ENCODE measurements at regions not wholly inside any gene's neighbourhood (a gene's known extent, or its start where the extent isn't known, plus 50 kb on each side); places are given as distances from the start of the nearest gene placed in this dataset.

GRCh38 chr13:85430216-85430794, 368.9 kb downstream of the SLITRK6 start:
- DNase-seq: no peak
- WGBS, 2 donors: 100% methylated on average over 1 of the region's 1 CpG
- no peak for TF ChIP-seq CTCF (IDR thresholded peaks at IDR 0.05)
- TF ChIP-seq POLR2A (IDR thresholded peaks at IDR 0.05): no peak

GRCh38 chr13:85427416-85427815, 371.8 kb downstream of the SLITRK6 start:
- TF ChIP-seq POLR2A (IDR thresholded peaks at IDR 0.05) (no peak), CTCF (IDR thresholded peaks at IDR 0.05) (no peak)
- Histone ChIP-seq H3K9me3 (no peaks in the 10 kb centered on the region), H3K36me3 (no peaks in the 10 kb centered on the region), H3K4me3 (no peak overlapping the region), H3K27me3 (no peaks in the 10 kb centered on the region), H3K27ac (no peak overlapping the region), H3K4me1 (no peaks in the 10 kb centered on the region)
- intact Hi-C loops (cut with DNase I): no loop called here
- DNase-seq: no peak

More at GRCh38 chr13:85430216-85430794, 368.9 kb downstream of the SLITRK6 start:
- H3K4me3 ChIP-seq: no peak overlapping the region
- intact Hi-C loops (cut with DNase I): no loop called here
- no peak overlapping the region for H3K27ac ChIP-seq
- no peaks in the 10 kb centered on the region for H3K9me3 ChIP-seq
- H3K4me1 ChIP-seq: no peaks in the 10 kb centered on the region
- H3K27me3 ChIP-seq: no peaks in the 10 kb centered on the region
- H3K36me3 ChIP-seq: no peaks in the 10 kb centered on the region

GRCh38 chr13:85420136-85420535, 379.1 kb downstream of the SLITRK6 start:
- no peak for TF ChIP-seq CTCF (IDR thresholded peaks at IDR 0.05)
- intact Hi-C loops (cut with DNase I): no loop called here
- H3K4me1 ChIP-seq: no peaks in the 10 kb centered on the region
- H3K4me3 ChIP-seq: no peak overlapping the region
- 75 to 82% methylated on average over 2 of the region's 2 CpGs for WGBS, 2 donors
- no peak overlapping the region for H3K27ac ChIP-seq
- H3K9me3 ChIP-seq: no peaks in the 10 kb centered on the region
- no peak for DNase-seq
- H3K27me3 ChIP-seq: no peaks in the 10 kb centered on the region
- no peaks in the 10 kb centered on the region for H3K36me3 ChIP-seq

- Histone ChIP-seq H3K27me3 (no peaks in the 10 kb centered on the region), H3K4me1 (no peaks in the 10 kb centered on the region), H3K27ac (no peak overlapping the region), H3K9me3 (no peaks in the 10 kb centered on the region), H3K36me3 (no peaks in the 10 kb centered on the region), H3K4me3 (no peak overlapping the region)
- no peak for TF ChIP-seq POLR2A (IDR thresholded peaks at IDR 0.05)
- TF ChIP-seq CTCF (IDR thresholded peaks at IDR 0.05): no peak
- intact Hi-C loops (cut with DNase I): no loop called here
- DNase-seq: no peak
- WGBS, 2 donors: 68% methylated on average over 1 of the region's 1 CpG
Observed at GRCh38 chr13:85419611-85420010, 379.6 kb downstream of the SLITRK6 start.

- DNase-seq: no peak
- Histone ChIP-seq H3K4me3 (no peak overlapping the region), H3K4me1 (no peaks in the 10 kb centered on the region), H3K9me3 (no peaks in the 10 kb centered on the region), H3K27ac (no peak overlapping the region), H3K27me3 (no peaks in the 10 kb centered on the region), H3K36me3 (no peaks in the 10 kb centered on the region)
- TF ChIP-seq CTCF (IDR thresholded peaks at IDR 0.05) (no peak), POLR2A (IDR thresholded peaks at IDR 0.05) (no peak)
- intact Hi-C loops (cut with DNase I): no loop called here
- 93 to 95% methylated on average over 8 of the region's 8 CpGs for WGBS, 2 donors
Observed at GRCh38 chr13:85417807-85418206, 381.4 kb downstream of the SLITRK6 start.

All from esophagus squamous epithelium (tissue), 5 donors.